ENCODE measurements at regions not wholly inside any gene's neighbourhood (a gene's known extent, or its start where the extent isn't known, plus 50 kb on each side); places are given as distances from the start of the nearest gene placed in this dataset.

DNA sequence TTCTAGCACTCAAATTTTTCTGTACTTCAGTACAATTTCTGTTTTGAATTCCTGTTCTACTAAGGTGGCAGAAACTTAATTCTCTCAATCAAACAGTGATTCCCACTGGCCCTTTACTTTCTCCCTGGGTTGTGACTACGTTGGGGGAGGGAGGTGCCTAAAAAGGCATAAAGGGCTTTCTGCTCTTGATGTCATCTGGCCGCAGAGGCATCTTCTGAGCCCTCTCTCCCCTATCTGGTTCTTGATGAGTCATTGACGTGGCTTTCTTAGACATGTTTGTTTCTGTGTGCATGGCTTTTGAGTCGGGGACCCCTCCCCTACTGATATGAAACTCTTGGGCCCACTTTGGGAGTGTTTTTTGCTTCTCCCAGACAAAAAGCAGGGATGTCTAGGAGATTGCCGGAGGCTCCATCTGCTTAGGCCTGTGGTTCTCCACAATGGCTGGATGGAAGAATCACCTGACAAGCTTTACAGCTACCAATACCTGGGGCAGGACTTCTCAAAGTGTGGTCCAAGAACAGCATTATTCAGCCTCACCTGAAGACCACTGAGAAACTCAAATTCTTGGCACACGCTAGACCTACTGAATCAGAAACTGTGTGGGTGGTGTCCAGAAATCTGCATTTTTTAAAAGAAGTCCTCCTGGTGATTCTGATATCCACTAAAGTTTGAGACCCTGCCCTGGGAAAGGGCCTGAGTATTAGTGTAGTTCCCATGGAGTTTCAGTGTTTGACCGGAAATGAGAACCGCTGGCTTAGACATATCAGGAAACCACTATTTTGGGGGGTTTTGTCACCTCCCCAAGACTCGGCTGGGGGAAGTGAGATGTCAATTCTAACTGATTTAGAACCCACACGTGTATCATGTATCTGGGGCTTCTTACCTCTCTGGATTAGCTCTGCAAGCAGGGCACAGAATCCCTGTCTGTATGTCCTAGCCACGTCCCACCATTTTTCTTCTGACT, 395.7 kb upstream of the PDE3A start:
- Histone ChIP-seq H3K27me3 (ENCODE audit: control insufficient read depth in 4 of 4, insufficient read depth in 4 of 4, low read length in 3 of 4) (no peaks in the 10 kb centered on the region), H3K9ac (ENCODE audit: low read depth in 1 of 2, low read length in 2 of 2) (no peak overlapping the region), H3K4me3 (ENCODE audit: low read depth in 1 of 3, low read length in 3 of 3) (no peak overlapping the region), H3K27ac (ENCODE audit: low read depth in 1 of 2, low read length in 2 of 2) (no peak overlapping the region), H3K36me3 (ENCODE audit: control insufficient read depth in 4 of 4, insufficient read depth in 3 of 4, low read depth in 1 of 4, low read length in 3 of 4) (no peaks in the 10 kb centered on the region), H3K9me3 (ENCODE audit: control insufficient read depth in 4 of 4, low read length in 3 of 4) (no peaks in the 10 kb centered on the region), H3K4me1 (ENCODE audit: control insufficient read depth in 4 of 4, insufficient read depth in 4 of 4, low read length in 3 of 4) (peaks cover 3 to 16% (median 13%) of the 10 kb centered on the region in 4 donors)
- TF ChIP-seq GABPA (IDR thresholded peaks at IDR 0.05 in 1 of 2, conservative IDR thresholded peaks at IDR 0.05 in 1 of 2) (no peak), RAD21 (IDR thresholded peaks at IDR 0.05) (no peak), HNF4G (IDR thresholded peaks at IDR 0.05) (no peak), SP1 (IDR thresholded peaks at IDR 0.05) (no peak), TAF1 (conservative IDR thresholded peaks at IDR 0.05) (peak; percentile 12)
- DNase-seq (ENCODE audit: low spot score) = no peak
- 79% methylated on average over 11 of the region's 11 CpGs for WGBS

DNA sequence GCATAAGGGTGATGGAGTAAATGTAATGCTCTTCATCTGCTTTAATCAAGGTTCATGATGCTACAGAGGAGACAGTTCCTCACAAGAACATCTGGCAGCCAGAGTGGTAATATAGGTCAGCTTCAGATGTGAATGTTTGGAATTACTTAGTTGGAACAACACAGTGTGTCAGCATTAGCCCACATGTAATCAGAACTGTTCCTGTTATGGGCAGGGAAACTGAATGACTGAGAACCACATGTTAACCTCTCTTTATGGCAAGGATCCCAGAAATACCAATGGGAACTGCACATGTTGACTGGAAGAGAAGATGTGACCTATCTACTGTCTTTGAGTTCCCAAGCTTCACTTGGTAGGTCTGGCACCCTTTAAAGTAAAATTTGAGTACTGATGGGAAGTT, 390.1 kb upstream of the PDE3A start:
- no peaks in the 10 kb centered on the region for H3K4me1 ChIP-seq (ENCODE audit: control insufficient read depth in 4 of 4, insufficient read depth in 4 of 4, low read length in 3 of 4)
- no peak overlapping the region for H3K4me3 ChIP-seq (ENCODE audit: low read depth in 1 of 3, low read length in 3 of 3)
- H3K9me3 ChIP-seq (ENCODE audit: control insufficient read depth in 4 of 4, low read length in 3 of 4) = no peaks in the 10 kb centered on the region
- TF ChIP-seq, protein P1, sequence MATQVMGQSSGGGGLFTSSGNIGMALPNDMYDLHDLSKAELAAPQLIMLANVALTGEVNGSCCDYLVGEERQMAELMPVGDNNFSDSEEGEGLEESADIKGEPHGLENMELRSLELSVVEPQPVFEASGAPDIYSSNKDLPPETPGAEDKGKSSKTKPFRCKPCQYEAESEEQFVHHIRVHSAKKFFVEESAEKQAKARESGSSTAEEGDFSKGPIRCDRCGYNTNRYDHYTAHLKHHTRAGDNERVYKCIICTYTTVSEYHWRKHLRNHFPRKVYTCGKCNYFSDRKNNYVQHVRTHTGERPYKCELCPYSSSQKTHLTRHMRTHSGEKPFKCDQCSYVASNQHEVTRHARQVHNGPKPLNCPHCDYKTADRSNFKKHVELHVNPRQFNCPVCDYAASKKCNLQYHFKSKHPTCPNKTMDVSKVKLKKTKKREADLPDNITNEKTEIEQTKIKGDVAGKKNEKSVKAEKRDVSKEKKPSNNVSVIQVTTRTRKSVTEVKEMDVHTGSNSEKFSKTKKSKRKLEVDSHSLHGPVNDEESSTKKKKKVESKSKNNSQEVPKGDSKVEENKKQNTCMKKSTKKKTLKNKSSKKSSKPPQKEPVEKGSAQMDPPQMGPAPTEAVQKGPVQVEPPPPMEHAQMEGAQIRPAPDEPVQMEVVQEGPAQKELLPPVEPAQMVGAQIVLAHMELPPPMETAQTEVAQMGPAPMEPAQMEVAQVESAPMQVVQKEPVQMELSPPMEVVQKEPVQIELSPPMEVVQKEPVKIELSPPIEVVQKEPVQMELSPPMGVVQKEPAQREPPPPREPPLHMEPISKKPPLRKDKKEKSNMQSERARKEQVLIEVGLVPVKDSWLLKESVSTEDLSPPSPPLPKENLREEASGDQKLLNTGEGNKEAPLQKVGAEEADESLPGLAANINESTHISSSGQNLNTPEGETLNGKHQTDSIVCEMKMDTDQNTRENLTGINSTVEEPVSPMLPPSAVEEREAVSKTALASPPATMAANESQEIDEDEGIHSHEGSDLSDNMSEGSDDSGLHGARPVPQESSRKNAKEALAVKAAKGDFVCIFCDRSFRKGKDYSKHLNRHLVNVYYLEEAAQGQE (IDR thresholded peaks at IDR 0.05) = no peak
- TF ChIP-seq, protein P2, sequence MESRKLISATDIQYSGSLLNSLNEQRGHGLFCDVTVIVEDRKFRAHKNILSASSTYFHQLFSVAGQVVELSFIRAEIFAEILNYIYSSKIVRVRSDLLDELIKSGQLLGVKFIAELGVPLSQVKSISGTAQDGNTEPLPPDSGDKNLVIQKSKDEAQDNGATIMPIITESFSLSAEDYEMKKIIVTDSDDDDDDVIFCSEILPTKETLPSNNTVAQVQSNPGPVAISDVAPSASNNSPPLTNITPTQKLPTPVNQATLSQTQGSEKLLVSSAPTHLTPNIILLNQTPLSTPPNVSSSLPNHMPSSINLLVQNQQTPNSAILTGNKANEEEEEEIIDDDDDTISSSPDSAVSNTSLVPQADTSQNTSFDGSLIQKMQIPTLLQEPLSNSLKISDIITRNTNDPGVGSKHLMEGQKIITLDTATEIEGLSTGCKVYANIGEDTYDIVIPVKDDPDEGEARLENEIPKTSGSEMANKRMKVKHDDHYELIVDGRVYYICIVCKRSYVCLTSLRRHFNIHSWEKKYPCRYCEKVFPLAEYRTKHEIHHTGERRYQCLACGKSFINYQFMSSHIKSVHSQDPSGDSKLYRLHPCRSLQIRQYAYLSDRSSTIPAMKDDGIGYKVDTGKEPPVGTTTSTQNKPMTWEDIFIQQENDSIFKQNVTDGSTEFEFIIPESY (IDR thresholded peaks at IDR 0.05) = no peak
- TF ChIP-seq GABPA (IDR thresholded peaks at IDR 0.05 in 1 of 2, conservative IDR thresholded peaks at IDR 0.05 in 1 of 2) (no peak), RAD21 (IDR thresholded peaks at IDR 0.05) (peak in 1 of 2 donors; percentile 7), SP1 (IDR thresholded peaks at IDR 0.05) (no peak), RXRA (IDR thresholded peaks at IDR 0.05) (peak in 1 of 2 donors; percentile 24), TAF1 (conservative IDR thresholded peaks at IDR 0.05) (no peak)
- no peak overlapping the region for H3K9ac ChIP-seq (ENCODE audit: low read depth in 1 of 2, low read length in 2 of 2)
- no peak overlapping the region for H3K27ac ChIP-seq (ENCODE audit: low read depth in 1 of 2, low read length in 2 of 2)
- no peaks in the 10 kb centered on the region for H3K36me3 ChIP-seq (ENCODE audit: control insufficient read depth in 4 of 4, insufficient read depth in 3 of 4, low read depth in 1 of 4, low read length in 3 of 4)
- no peak for DNase-seq (ENCODE audit: low spot score)
- H3K27me3 ChIP-seq (ENCODE audit: control insufficient read depth in 4 of 4, insufficient read depth in 4 of 4, low read length in 3 of 4) = no peaks in the 10 kb centered on the region

DNA sequence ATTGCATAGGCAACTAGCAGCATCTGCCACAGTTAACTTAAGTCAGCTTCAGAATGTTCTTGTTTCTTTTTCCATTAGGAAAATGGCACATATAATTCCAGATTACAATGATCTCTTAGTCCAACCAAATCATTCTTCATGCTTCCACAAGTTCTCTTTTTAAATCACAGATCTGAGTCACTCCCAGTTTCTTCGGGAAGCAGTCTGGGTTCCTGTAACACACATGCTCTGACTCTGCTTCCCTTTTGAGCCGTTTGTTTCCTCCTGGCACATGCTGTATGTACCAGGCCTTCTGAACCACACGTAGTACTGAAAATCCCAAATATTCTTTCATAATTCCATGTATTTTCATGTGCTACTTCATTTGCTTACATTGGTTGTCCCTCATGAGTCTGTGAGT, 388.8 kb upstream of the PDE3A start:
- no peak overlapping the region for H3K27ac ChIP-seq (ENCODE audit: low read depth in 1 of 2, low read length in 2 of 2)
- TF ChIP-seq FOXA1 (IDR thresholded peaks at IDR 0.05) (no peak), NR2F2 (IDR thresholded peaks at IDR 0.05) (no peak), GABPA (IDR thresholded peaks at IDR 0.05 in 1 of 2, conservative IDR thresholded peaks at IDR 0.05 in 1 of 2) (no peak), YY1 (IDR thresholded peaks at IDR 0.05) (no peak), JUND (IDR thresholded peaks at IDR 0.05) (no peak), FOXA2 (IDR thresholded peaks at IDR 0.05) (no peak), HNF4A (conservative IDR thresholded peaks at IDR 0.05) (no peak), EGR1 (IDR thresholded peaks at IDR 0.05; ENCODE audit: low read depth in 2 of 2) (no peak)
- TF ChIP-seq, protein P3, sequence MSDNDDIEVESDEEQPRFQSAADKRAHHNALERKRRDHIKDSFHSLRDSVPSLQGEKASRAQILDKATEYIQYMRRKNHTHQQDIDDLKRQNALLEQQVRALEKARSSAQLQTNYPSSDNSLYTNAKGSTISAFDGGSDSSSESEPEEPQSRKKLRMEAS (IDR thresholded peaks at IDR 0.05) = no peak
- TF ChIP-seq, protein P4, sequence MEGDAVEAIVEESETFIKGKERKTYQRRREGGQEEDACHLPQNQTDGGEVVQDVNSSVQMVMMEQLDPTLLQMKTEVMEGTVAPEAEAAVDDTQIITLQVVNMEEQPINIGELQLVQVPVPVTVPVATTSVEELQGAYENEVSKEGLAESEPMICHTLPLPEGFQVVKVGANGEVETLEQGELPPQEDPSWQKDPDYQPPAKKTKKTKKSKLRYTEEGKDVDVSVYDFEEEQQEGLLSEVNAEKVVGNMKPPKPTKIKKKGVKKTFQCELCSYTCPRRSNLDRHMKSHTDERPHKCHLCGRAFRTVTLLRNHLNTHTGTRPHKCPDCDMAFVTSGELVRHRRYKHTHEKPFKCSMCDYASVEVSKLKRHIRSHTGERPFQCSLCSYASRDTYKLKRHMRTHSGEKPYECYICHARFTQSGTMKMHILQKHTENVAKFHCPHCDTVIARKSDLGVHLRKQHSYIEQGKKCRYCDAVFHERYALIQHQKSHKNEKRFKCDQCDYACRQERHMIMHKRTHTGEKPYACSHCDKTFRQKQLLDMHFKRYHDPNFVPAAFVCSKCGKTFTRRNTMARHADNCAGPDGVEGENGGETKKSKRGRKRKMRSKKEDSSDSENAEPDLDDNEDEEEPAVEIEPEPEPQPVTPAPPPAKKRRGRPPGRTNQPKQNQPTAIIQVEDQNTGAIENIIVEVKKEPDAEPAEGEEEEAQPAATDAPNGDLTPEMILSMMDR (IDR thresholded peaks at IDR 0.05; ENCODE audit: low read depth, low read length, missing input control) = no peak
- TF ChIP-seq, protein P5, sequence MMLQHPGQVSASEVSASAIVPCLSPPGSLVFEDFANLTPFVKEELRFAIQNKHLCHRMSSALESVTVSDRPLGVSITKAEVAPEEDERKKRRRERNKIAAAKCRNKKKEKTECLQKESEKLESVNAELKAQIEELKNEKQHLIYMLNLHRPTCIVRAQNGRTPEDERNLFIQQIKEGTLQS (IDR thresholded peaks at IDR 0.05) = no peak

More for the DNA sequence above, 388.8 kb upstream of the PDE3A start:
- Histone ChIP-seq H3K36me3 (ENCODE audit: control insufficient read depth in 4 of 4, insufficient read depth in 3 of 4, low read depth in 1 of 4, low read length in 3 of 4) (no peaks in the 10 kb centered on the region), H3K4me3 (ENCODE audit: low read depth in 1 of 3, low read length in 3 of 3) (no peak overlapping the region), H3K27me3 (ENCODE audit: control insufficient read depth in 4 of 4, insufficient read depth in 4 of 4, low read length in 3 of 4) (no peaks in the 10 kb centered on the region), H3K9me3 (ENCODE audit: control insufficient read depth in 4 of 4, low read length in 3 of 4) (no peaks in the 10 kb centered on the region), H3K9ac (ENCODE audit: low read depth in 1 of 2, low read length in 2 of 2) (no peak overlapping the region), H3K4me1 (ENCODE audit: control insufficient read depth in 4 of 4, insufficient read depth in 4 of 4, low read length in 3 of 4) (no peaks in the 10 kb centered on the region)
- 85% methylated on average over 3 of the region's 3 CpGs for WGBS
- DNase-seq (ENCODE audit: low spot score) = no peak
